GM18951 (cell line): ENCODE measurements at regions not wholly inside any gene's neighbourhood (a gene's known extent, or its start where the extent isn't known, plus 50 kb on each side); places are given as distances from the start of the nearest gene placed in this dataset.

Source experiments
- POLR2A ChIP-seq: IDR thresholded peaks from 4 replicates; pipeline ENCODE4 v1.6.1; 2011; ENCODE audit warnings: mild to moderate bottlenecking; ENCODE audit not compliant: insufficient read length, insufficient read depth; ENCODE audit errors: extremely low read depth
- in situ Hi-C: fragments of 300-500 bp; cut with MboI; formaldehyde crosslinking; loops from one replicate; pipeline ENCODE4 v1.12.0; 2022; ENCODE audit warnings: low sequenced_read_pairs, mixed read lengths, inconsistent platforms; ENCODE audit not compliant: unreplicated experiment

- TF ChIP-seq POLR2A, result no peak
- in situ Hi-C loops, result no loop called here
Observed at GRCh38 chr4:178523038-178523437, 1080.8 kb upstream of the AGA start.

DNA sequence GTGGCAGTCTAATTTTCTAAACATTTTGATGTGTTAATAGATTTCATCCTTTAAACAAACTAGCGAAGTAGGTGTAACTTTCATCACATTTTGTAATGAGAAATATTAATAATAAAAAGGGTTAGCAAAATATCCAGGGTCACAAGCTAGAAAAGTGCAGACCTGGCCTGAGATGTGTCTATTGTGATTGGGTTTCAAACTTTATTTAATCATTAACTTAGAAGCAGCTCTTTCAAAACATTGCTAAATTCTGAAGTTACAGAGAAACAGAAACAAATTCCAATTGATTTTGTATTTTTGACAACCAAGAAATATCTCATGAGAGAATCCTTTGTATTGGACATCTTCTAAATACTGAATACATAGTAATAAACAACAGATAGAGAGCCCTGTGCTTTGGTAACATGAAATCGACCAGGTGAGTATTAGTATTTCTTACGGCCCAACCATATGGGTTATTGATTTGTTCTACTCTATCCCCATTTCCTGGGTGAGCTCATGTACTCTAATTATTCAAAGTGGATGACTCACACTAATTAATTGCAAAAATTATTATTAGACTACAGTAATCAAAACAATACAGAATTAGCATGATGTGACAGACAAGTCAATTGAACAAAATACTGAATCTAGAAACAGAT, 1093.8 kb upstream of the AGA start:
- in situ Hi-C loops, result no loop called here
- TF ChIP-seq POLR2A, result no peak

DNA sequence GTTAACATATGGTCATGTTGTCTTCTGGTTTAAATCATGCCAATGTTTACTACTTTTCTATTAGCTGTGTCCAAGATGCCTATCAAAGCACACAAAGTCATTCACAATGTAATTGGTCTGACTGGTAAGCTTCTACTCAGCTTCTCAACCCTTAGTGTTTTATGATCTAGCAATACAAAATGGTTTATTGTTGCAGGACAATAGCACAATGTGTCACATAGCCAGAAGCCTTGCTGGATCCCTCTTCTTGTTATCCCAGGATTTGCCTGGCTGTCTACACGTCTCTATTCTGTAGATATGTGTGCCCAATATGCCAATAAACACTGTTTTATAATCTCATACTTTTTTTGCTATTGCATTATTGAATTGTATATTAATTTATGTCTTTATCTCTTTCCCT, 1111.0 kb upstream of the AGA start:
- TF ChIP-seq POLR2A, result no peak
- in situ Hi-C loops, result no loop called here

DNA sequence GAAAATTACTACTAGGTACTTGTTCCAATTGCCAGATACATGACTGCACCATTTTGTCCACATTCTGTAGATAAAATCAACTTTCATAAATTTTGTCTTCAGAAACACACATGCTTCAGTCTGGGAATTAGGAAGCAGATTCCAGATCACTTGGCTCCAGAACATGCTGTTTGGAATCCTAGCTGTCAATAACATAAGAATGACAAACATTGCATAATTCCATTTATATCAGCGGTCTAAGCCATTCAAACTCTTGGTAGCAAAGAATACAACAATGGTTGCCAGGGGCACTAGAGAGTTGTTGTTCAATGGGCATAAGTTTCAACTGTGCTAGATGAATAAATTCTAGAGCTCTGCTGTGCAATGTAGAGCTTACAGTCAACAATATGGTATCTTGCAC, 1112.1 kb upstream of the AGA start:
- TF ChIP-seq POLR2A, result no peak
- in situ Hi-C loops, result no loop called here

DNA sequence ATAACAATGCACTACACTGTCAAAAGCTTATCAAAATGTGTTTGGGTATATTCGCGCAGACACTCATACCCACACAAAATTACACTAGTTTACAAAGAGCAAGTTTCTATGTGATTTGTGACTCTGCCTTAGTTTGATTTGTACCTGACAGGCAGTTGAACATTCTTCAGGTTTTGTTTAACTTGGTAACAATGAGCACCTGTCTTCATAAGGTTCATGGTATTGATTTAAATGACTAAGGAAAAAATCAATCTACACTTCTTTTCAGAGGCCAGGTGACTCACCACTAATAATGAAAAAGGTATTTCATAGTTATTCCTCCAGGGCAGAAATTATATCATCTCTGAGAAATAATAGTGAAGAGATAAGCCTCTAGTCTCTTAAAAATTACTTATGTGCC, 1114.6 kb upstream of the AGA start:
- TF ChIP-seq POLR2A, result no peak

GRCh38 chr4:178577933-178578332, 1135.7 kb upstream of the AGA start:
- in situ Hi-C loops, result no loop called here
- TF ChIP-seq POLR2A, result no peak

More for the DNA sequence above, 1114.6 kb upstream of the AGA start:
- in situ Hi-C loops, result no loop called here

DNA sequence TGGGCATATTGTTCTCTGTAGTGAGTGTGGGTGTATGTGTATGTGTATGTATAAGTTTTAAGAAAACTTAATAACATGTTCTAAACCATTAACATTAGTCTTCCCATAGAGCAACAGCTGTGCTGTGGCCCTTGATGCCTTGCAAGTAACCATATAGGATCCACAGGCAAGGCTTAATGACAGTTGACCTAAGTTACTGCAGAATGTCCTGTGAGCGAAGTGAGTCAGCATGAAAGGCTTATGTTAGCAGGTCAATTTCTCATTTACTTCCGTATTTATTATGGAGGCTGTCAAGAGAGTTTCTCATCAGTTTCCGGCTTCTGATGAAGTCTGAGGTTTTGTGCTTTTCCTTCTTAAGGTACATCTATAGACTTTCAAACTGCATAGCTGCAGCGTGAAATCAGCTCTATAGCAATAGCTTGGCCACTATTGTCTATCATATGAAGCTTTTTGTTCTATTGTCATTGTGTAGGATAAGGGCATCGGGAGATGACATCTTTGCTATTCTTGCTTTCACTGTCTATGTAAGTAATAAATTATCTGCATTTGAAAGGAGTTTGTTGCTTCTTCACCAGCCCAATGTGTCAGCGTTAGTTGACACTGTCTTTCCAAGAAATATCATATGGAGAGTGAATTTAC, 1153.4 kb upstream of the AGA start:
- in situ Hi-C loops, result no loop called here
- TF ChIP-seq POLR2A, result no peak

GRCh38 chr4:178598672-178599071, 1156.4 kb upstream of the AGA start:
- in situ Hi-C loops, result no loop called here
- no peak for TF ChIP-seq POLR2A

DNA sequence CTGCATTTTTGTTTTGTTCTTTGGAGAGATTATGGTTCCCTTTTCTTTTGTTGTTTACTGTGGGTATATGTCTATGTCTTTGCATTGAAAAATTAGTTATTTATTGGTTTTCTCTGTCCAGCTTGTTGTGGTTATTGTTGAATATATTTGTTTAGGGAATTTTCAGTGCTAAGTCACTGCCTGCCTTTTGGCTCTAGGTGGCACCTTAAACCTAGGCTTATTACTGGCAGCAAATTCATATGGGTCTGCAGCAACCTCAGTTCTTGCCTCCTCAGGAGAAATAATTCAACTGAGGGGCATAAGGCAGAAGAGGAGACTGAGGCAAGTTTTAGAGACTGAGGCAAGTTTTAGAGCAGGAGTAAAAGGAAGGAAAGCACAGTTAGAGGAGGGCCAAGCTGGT, 1157.3 kb upstream of the AGA start:
- TF ChIP-seq POLR2A, result no peak
- in situ Hi-C loops, result no loop called here

- in situ Hi-C loops, result no loop called here
- no peak for TF ChIP-seq POLR2A
Observed at GRCh38 chr4:178602833-178603232, 1160.6 kb upstream of the AGA start.

DNA sequence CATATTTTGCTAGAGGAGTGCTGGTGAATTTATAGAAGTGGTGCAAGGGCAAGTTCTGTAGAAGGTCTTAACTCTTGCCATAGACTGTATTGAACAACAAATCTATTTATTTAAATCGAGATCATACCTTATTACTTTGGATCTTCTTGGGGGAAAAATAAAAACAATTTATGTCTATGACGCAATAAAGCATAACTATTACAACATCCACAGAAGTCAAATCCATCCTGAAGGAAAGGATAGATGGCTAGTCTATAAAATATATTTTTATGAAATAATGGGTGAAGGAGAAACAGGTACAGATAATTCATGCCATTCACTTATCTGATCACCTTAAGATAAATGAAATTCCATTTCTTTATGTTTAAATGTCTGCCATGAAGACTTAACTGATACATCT, 1168.8 kb upstream of the AGA start:
- in situ Hi-C loops, result no loop called here
- TF ChIP-seq POLR2A, result no peak

DNA sequence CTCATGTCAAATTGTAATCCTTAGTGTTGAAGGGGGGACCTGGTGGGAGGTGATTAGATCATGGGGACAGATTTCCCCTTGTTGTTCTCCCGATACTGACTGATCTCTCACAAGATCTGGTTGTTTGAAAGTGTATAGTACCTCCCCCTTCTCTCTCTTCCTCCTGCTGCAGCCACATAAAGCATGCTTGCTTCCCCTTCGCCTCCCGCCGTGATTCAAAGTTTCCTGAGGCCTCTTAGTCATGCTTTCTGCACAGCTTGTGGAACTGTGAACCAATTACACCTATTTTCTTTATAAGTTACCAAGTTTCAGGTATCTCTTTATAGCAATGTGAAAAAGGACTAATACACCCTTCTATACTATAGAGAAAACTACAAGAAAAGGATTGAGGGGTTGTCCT, 1170.5 kb upstream of the AGA start:
- in situ Hi-C loops, result no loop called here
- no peak for TF ChIP-seq POLR2A

DNA sequence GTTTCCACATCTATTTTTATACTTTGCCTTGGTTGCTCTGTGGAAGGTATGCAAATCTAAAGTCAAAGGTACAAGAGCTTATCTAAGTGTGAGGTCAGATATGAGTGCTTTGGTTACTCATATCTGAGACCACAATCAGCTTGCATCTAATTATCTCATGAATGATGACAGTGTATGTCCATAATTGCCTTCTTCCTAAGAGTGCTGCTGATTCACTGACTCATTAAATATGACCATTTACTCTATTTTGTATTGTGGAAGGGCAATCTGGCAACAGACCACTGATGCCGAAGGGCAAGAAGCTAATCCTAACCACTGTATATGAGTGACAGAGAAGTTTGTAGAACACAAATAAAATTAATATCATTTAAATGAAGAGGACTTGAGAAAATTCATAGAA, 1190.2 kb upstream of the AGA start:
- no peak for TF ChIP-seq POLR2A
- in situ Hi-C loops, result no loop called here

DNA sequence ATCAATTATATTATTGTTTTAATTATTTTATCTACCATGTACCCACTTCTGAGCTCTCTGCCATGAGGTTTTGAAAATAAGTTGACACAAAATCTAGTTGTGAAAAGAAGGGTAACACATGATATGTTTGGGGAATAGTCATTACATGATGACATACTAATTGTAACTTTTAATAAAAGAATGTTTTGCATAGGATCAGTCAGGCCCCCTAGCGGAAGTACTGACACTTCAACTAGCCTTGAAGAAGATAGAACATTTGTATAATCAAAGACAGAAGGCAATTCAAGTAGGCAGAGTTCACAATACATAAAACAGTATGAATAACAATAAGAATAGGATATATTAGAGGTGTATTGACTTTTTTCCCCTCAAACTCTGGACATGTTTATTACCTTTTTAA, 1191.0 kb upstream of the AGA start:
- in situ Hi-C loops, result no loop called here
- TF ChIP-seq POLR2A, result no peak

- TF ChIP-seq POLR2A, result no peak
- in situ Hi-C loops, result no loop called here
Observed at GRCh38 chr4:178664621-178665020, 1222.4 kb upstream of the AGA start.

- no peak for TF ChIP-seq POLR2A
- in situ Hi-C loops, result no loop called here
Observed at GRCh38 chr4:178665916-178666315, 1223.7 kb upstream of the AGA start.
